Adrenal gland (tissue), 5 donors: ENCODE measurements at regions not wholly inside any gene's neighbourhood (a gene's known extent, or its start where the extent isn't known, plus 50 kb on each side); places are given as distances from the start of the nearest gene placed in this dataset.

Experiments
- CTCF ChIP-seq, 6 experiments: fragments of 450-650 bp in 4 of 6; fragments of 200-600 bp in 2 of 6; sonication (generic) in 1 of 6; IDR thresholded peaks; 1 replicate in 5 of 6; 2 replicates in 1 of 6; pipeline versions ENCODE4 v1.5.1 to v1.8.0; 2016 to 2021; ENCODE audit warnings: antibody characterized with exemption in 6 of 6, mild to moderate bottlenecking in 2 of 6, moderate library complexity in 1 of 6
- POLR2A ChIP-seq, 2 donors: fragments of 450-650 bp; IDR thresholded peaks; one replicate each; pipeline ENCODE4 v1.6.1; 2017; ENCODE audit warnings: antibody characterized with exemption in 2 of 2, mild to moderate bottlenecking in 2 of 2, moderate library complexity in 1 of 2
- donor health status: DM: no; HTN: no; CAD: no.

GRCh38 chr2:217729421-217730053 is 273.3 kb downstream of the TNS1 start:
- TF ChIP-seq POLR2A (IDR thresholded peaks at IDR 0.05), result no peak
- TF ChIP-seq CTCF (IDR thresholded peaks at IDR 0.05), result no peak
